ENCODE measurements at regions not wholly inside any gene's neighbourhood (a gene's known extent, or its start where the extent isn't known, plus 50 kb on each side); places are given as distances from the start of the nearest gene placed in this dataset.

DNA sequence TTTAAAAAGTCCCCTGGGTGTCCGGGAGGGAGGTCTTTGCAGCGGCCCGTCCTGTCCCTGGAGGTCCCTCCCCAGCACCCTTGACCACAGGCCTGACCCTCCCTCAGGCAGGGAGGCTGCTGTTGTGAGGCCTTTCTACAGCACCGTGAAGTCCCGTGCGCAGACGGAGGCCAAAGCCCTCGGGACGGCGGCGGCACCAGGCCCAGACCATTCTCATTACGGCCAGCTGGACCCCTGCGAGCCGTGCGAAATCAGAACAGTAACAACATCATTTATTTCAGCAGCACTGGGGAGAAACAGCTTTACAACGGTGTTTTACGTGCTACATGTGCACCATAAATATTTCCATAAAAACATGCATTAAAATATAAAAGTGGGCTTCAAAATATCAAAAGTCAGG, 101.4 kb upstream of the ACTRT2 start:
- TF ChIP-seq, protein P1, sequence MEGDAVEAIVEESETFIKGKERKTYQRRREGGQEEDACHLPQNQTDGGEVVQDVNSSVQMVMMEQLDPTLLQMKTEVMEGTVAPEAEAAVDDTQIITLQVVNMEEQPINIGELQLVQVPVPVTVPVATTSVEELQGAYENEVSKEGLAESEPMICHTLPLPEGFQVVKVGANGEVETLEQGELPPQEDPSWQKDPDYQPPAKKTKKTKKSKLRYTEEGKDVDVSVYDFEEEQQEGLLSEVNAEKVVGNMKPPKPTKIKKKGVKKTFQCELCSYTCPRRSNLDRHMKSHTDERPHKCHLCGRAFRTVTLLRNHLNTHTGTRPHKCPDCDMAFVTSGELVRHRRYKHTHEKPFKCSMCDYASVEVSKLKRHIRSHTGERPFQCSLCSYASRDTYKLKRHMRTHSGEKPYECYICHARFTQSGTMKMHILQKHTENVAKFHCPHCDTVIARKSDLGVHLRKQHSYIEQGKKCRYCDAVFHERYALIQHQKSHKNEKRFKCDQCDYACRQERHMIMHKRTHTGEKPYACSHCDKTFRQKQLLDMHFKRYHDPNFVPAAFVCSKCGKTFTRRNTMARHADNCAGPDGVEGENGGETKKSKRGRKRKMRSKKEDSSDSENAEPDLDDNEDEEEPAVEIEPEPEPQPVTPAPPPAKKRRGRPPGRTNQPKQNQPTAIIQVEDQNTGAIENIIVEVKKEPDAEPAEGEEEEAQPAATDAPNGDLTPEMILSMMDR (IDR thresholded peaks at IDR 0.05 in 4 of 5, conservative IDR thresholded peaks at IDR 0.05 in 1 of 5) = no peak
- TF ChIP-seq POLR2A (IDR thresholded peaks at IDR 0.05) = no peak

Data from gastrocnemius medialis (tissue), 4 donors.